Adrenal gland (tissue), 5 donors: ENCODE measurements at regions not wholly inside any gene's neighbourhood (a gene's known extent, or its start where the extent isn't known, plus 50 kb on each side); places are given as distances from the start of the nearest gene placed in this dataset.
"Not testable (repeated sequence)": the region's sequence is repeated elsewhere in the genome, so short reads cannot be mapped to it uniquely, and the experiment has no call there.

Source experiments
- POLR2A ChIP-seq, 2 donors: fragments of 450-650 bp; IDR thresholded peaks; one replicate each; pipeline ENCODE4 v1.6.1; 2017; ENCODE audit warnings: antibody characterized with exemption in 2 of 2, mild to moderate bottlenecking in 2 of 2, moderate library complexity in 1 of 2
- TF ChIP-seq, protein P1 (sequence below), 6 experiments: fragments of 450-650 bp in 4 of 6; fragments of 200-600 bp in 2 of 6; sonication (generic) in 1 of 6; IDR thresholded peaks; 1 replicate in 5 of 6; 2 replicates in 1 of 6; pipeline versions ENCODE4 v1.5.1 to v1.8.0; 2016 to 2021; ENCODE audit warnings: antibody characterized with exemption in 6 of 6, mild to moderate bottlenecking in 2 of 6, moderate library complexity in 1 of 6
- donor health status: DM: no; HTN: no; CAD: no.

- TF ChIP-seq, protein P1, sequence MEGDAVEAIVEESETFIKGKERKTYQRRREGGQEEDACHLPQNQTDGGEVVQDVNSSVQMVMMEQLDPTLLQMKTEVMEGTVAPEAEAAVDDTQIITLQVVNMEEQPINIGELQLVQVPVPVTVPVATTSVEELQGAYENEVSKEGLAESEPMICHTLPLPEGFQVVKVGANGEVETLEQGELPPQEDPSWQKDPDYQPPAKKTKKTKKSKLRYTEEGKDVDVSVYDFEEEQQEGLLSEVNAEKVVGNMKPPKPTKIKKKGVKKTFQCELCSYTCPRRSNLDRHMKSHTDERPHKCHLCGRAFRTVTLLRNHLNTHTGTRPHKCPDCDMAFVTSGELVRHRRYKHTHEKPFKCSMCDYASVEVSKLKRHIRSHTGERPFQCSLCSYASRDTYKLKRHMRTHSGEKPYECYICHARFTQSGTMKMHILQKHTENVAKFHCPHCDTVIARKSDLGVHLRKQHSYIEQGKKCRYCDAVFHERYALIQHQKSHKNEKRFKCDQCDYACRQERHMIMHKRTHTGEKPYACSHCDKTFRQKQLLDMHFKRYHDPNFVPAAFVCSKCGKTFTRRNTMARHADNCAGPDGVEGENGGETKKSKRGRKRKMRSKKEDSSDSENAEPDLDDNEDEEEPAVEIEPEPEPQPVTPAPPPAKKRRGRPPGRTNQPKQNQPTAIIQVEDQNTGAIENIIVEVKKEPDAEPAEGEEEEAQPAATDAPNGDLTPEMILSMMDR (IDR thresholded peaks at IDR 0.05) = not testable (repeated sequence)
- not testable (repeated sequence) for TF ChIP-seq POLR2A (IDR thresholded peaks at IDR 0.05)
Observed at GRCh38 chr4:184333446-184333845, 115.8 kb upstream of the ENPP6 start.
